ENCODE measurements at regions not wholly inside any gene's neighbourhood (a gene's known extent, or its start where the extent isn't known, plus 50 kb on each side); places are given as distances from the start of the nearest gene placed in this dataset.

DNA sequence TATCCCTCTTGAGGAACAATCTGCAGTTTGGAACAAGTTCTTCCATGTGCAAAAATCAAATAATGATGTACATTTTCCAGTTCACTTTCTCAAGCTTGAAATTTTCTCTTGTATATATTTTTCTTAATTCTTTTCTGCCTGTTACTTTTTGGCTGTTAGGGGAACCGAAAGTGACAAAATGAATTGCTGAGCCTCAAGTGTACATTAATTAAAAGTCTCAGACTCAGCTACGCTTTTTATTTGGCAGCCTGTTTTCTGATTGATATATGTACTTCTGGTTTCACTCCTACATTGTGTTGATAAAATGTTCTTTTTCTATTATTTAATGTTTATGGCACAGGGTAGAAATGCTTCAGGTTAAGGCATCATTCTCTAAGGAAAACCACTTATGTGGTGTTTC lies 999.5 kb downstream of the PDHA2 start:
- TF ChIP-seq EP300 (IDR thresholded peaks at IDR 0.05; ENCODE audit: borderline replicate concordance) (no peak), FOXM1 (IDR thresholded peaks at IDR 0.05; ENCODE audit: borderline replicate concordance, low read depth) (no peak), YY1 (IDR thresholded peaks at IDR 0.05; ENCODE audit: low read depth) (no peak), TCF12 (IDR thresholded peaks at IDR 0.05; ENCODE audit: low read depth) (no peak), CEBPB (IDR thresholded peaks at IDR 0.05) (no peak), NFIC (IDR thresholded peaks at IDR 0.05) (no peak)
- TF ChIP-seq, protein P1, sequence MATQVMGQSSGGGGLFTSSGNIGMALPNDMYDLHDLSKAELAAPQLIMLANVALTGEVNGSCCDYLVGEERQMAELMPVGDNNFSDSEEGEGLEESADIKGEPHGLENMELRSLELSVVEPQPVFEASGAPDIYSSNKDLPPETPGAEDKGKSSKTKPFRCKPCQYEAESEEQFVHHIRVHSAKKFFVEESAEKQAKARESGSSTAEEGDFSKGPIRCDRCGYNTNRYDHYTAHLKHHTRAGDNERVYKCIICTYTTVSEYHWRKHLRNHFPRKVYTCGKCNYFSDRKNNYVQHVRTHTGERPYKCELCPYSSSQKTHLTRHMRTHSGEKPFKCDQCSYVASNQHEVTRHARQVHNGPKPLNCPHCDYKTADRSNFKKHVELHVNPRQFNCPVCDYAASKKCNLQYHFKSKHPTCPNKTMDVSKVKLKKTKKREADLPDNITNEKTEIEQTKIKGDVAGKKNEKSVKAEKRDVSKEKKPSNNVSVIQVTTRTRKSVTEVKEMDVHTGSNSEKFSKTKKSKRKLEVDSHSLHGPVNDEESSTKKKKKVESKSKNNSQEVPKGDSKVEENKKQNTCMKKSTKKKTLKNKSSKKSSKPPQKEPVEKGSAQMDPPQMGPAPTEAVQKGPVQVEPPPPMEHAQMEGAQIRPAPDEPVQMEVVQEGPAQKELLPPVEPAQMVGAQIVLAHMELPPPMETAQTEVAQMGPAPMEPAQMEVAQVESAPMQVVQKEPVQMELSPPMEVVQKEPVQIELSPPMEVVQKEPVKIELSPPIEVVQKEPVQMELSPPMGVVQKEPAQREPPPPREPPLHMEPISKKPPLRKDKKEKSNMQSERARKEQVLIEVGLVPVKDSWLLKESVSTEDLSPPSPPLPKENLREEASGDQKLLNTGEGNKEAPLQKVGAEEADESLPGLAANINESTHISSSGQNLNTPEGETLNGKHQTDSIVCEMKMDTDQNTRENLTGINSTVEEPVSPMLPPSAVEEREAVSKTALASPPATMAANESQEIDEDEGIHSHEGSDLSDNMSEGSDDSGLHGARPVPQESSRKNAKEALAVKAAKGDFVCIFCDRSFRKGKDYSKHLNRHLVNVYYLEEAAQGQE (IDR thresholded peaks at IDR 0.05; ENCODE audit: low read depth), result no peak
- TF ChIP-seq, protein P2, sequence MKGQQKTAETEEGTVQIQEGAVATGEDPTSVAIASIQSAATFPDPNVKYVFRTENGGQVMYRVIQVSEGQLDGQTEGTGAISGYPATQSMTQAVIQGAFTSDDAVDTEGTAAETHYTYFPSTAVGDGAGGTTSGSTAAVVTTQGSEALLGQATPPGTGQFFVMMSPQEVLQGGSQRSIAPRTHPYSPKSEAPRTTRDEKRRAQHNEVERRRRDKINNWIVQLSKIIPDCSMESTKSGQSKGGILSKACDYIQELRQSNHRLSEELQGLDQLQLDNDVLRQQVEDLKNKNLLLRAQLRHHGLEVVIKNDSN (IDR thresholded peaks at IDR 0.05), result no peak
- TF ChIP-seq, protein P3, sequence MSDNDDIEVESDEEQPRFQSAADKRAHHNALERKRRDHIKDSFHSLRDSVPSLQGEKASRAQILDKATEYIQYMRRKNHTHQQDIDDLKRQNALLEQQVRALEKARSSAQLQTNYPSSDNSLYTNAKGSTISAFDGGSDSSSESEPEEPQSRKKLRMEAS (IDR thresholded peaks at IDR 0.05), result no peak

DNA sequence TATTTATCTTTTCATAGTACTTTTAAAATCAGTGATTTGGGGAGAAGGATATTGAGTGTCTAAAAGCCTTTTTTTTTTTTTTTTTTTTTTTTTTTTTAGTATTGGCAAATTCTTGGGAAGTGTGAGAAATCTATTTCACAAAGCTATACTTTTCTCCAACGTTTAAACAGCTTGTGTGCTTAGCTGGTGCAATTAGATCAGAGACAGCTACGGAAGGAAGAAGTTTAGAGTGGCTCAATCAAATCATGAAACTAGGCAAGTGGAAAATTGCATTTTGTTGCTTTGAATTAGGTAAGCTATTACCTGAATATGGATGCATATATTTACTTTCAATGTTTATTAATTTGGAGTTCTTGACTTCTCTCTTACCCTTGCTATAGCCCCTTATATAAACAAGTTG lies 1001.9 kb downstream of the PDHA2 start:
- no peak for TF ChIP-seq TCF12 (IDR thresholded peaks at IDR 0.05; ENCODE audit: low read depth)
- TF ChIP-seq CREB1 (IDR thresholded peaks at IDR 0.05; ENCODE audit: low read depth), result no peak
- TF ChIP-seq TEAD4 (IDR thresholded peaks at IDR 0.05), result no peak
- TF ChIP-seq CEBPB (IDR thresholded peaks at IDR 0.05), result no peak
- TF ChIP-seq, protein P1 (IDR thresholded peaks at IDR 0.05; ENCODE audit: low read depth), result no peak
- no peak for TF ChIP-seq EGR1 (IDR thresholded peaks at IDR 0.05)
- no peak for TF ChIP-seq FOXM1 (IDR thresholded peaks at IDR 0.05; ENCODE audit: borderline replicate concordance, low read depth)
- TF ChIP-seq, protein P2 (IDR thresholded peaks at IDR 0.05), result no peak
- TF ChIP-seq, protein P3 (IDR thresholded peaks at IDR 0.05), result no peak
- no peak for TF ChIP-seq EP300 (IDR thresholded peaks at IDR 0.05; ENCODE audit: borderline replicate concordance)
- no peak for TF ChIP-seq ZBTB7A (IDR thresholded peaks at IDR 0.05; ENCODE audit: low read depth)
- TF ChIP-seq RAD21 (IDR thresholded peaks at IDR 0.05; ENCODE audit: low read depth), result no peak
- no peak for TF ChIP-seq YY1 (IDR thresholded peaks at IDR 0.05; ENCODE audit: low read depth)
- TF ChIP-seq TAF1 (IDR thresholded peaks at IDR 0.05; ENCODE audit: low read depth), result no peak
- no peak for TF ChIP-seq NFIC (IDR thresholded peaks at IDR 0.05)

DNA sequence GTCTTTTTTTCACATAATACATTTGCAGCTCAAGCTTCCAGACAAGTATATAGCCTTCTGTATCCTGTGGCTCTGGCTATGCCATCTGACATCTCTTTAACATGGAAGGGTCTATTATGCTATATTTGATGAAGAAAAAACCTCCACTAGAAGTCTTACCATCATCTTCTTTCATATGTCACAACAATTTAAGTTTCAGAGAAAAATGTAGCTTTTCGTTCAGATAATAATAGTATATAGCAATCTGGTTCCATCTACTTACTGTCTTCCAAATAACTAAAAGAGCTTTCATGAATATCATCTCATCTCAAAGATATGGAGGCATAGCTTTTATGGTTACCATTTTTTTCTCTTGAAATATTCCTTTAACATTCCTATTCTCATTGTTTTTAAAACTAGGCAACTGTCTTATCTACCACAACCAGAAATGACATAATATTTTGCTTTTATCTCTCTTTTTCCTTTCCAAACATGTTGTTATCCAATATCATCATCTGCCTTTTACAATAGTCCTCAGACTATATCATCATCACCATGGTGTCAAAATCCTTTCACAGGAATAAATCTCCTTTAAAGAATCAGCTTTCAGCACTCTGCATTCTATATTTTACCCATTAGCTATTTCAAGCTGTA lies 1005.1 kb downstream of the PDHA2 start:
- TF ChIP-seq EGR1 (IDR thresholded peaks at IDR 0.05) (no peak), TEAD4 (IDR thresholded peaks at IDR 0.05) (no peak), CREB1 (IDR thresholded peaks at IDR 0.05; ENCODE audit: low read depth) (no peak), EP300 (IDR thresholded peaks at IDR 0.05; ENCODE audit: borderline replicate concordance) (no peak), ZBTB7A (IDR thresholded peaks at IDR 0.05; ENCODE audit: low read depth) (no peak), RAD21 (IDR thresholded peaks at IDR 0.05; ENCODE audit: low read depth) (no peak), TCF12 (IDR thresholded peaks at IDR 0.05; ENCODE audit: low read depth) (no peak), YY1 (IDR thresholded peaks at IDR 0.05; ENCODE audit: low read depth) (no peak), CEBPB (IDR thresholded peaks at IDR 0.05) (no peak), FOXM1 (IDR thresholded peaks at IDR 0.05; ENCODE audit: borderline replicate concordance, low read depth) (no peak), TAF1 (IDR thresholded peaks at IDR 0.05; ENCODE audit: low read depth) (no peak), NFIC (IDR thresholded peaks at IDR 0.05) (no peak)
- TF ChIP-seq, protein P3 (IDR thresholded peaks at IDR 0.05), result no peak
- TF ChIP-seq, protein P1 (IDR thresholded peaks at IDR 0.05; ENCODE audit: low read depth), result no peak
- TF ChIP-seq, protein P2 (IDR thresholded peaks at IDR 0.05), result no peak

Data from Ishikawa (cell line).